HG03354 (cell line): ENCODE measurements at regions not wholly inside any gene's neighbourhood (a gene's known extent, or its start where the extent isn't known, plus 50 kb on each side); places are given as distances from the start of the nearest gene placed in this dataset.
A peak's percentile ranks its signal among the peaks of the same experiment; 100 is the strongest.
"Not testable (repeated sequence)": the region's sequence is repeated elsewhere in the genome, so short reads cannot be mapped to it uniquely, and the experiment has no call there.

Source experiments
- ATAC-seq: cut with Tn5 transposase; IDR thresholded peaks from one replicate; pipeline ENCODE4 v1.9.1; 2021; ENCODE audit warnings: mild to moderate bottlenecking; ENCODE audit not compliant: unreplicated experiment, poor library complexity, severe bottlenecking

DNA sequence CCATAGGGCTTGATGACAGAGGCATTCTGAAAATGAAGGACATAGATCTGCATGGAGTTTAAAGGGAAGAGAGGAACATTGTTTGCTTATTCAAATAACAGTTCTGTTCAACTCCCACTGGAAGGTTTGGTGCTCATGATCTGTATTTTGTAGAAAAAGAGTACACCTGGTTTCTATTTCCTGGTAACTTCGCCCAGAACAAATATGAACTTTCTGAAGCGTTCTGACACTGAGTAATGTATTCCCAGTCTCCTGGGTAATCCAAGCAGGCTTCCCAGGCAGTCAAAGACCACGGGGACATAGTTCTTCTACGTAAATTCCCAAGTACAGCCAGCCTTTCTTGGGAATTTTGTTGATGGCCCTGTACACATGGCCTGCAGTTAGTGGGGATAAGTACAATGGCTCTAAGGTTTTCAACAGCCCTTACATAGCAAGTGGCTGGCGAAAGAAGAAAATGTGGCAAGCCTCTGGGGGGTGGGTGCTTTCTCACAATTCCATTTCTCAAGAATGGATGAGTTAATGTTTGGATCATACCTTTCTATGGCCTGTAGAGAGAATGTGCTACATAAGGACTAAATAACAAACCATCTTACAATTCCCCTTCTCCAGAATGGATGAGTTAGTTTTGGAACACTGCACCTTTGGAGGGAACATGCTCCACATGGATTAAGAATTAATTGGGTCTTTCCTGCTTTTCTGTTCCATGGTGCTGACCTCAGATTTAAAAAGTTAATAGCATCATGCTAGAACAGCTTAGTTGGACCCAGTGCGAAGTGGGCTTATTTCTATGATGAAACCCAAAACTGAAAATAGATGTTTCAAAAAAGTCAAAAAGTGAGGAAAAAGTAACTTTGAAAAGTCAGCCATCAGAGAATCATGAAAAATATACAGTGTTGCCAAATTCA is 52.7 kb downstream of the COL6A6 start:
- no peak for ATAC-seq

DNA sequence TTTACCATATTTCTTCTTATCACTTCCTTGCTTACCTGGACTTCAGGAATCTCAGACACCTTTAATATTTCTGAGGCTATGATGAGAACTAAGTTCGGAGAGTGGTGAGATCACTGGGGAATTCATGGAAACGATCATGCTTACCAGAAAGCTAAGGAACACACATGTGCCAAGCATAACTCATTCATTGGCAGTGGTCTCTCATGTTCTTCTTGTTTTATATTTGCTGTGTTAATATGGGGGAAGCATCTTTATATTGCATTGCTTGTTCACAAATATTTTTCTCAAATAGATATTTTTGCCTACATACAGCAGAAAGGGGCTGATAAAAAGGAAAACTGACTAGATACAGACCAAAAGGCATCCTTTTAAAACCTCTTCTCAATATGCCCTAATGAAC is 55.8 kb downstream of the COL6A6 start:
- ATAC-seq: no peak

DNA sequence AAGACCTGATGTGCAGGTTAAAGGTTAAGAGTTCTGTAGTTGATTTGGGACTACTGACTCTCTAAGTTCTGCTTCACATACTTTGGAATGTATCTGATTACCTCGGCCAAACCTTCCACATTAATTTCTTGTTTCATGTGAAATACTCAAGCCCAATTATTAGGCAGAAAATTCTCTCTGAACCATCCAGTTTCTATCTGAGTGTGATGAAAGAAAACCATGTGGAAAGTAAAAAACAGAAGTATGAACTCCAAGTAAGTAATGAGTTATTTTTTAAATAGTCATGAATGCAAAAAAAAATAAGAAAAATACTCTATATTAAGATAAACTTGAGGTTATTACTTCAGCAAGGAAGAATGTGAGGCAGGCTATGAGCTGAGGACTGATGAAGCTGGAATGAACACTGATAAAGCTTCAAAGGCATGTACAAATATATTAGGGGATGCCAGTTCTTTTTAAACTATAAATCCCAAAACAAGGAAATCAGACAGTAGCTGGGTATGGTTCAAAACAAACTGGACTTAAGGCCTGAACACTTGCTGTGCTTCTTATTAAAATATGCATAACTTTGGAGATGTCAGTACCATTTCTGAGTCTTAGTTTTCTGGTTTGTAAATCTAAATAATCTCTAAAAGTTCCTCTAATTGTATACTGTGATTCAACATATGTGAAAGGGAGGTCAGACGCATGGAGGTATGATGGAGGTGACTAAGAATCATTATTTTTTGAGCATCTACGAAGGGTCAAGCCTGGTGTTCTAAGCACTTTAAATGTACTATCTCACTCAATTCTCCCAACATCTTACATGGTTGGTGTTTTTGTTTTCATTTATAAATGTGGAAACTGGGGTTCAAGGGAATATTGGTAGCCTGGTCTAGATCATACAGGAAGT is 59.6 kb downstream of the COL6A6 start:
- no peak for ATAC-seq

DNA sequence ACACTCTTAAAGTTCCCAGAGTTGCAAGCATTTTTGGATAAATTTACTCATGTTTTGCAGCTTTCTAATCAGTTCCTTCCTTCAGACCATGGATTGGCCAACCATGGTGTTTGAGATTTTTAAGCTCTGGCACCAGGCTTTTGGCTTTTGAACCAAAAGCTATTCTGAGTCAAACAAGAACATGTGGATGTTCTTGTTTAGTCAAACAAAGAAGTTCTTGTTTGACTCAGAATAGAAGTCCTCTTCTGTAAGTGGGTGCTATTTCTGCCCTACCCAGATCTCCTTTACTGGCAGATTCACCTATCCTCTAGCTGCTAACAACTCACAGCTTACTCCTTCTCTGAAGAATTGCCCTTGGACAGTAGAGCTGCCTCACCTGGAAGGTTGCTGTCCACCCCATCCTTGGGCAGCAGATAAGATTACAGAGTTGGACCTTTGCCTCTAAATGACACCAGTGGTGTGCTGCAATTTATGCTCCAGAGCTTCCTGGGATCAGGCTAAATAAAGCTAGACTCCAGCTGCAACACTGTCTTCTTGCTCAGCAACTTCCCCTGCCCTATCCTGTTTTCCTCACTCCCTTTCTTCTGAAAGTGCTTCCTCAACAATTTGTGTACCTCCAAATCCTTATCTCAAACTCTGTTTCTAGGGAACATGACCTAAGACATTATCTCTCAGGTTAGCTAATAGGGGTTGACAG is 65.6 kb downstream of the COL6A6 start:
- ATAC-seq: peak; percentile 62

- ATAC-seq: not testable (repeated sequence)
Observed at GRCh38 chr3:130594749-130595148, 77.8 kb downstream of the COL6A6 start.

GRCh38 chr3:130596484-130596883 is 79.5 kb downstream of the COL6A6 start:
- ATAC-seq: no peak

- no peak for ATAC-seq
Observed at GRCh38 chr3:130601442-130601971, 84.5 kb downstream of the COL6A6 start.

- ATAC-seq: no peak
Observed at GRCh38 chr3:130604806-130605205, 87.8 kb downstream of the COL6A6 start.

- no peak for ATAC-seq
Observed at GRCh38 chr3:130606336-130606735, 89.4 kb downstream of the COL6A6 start.

DNA sequence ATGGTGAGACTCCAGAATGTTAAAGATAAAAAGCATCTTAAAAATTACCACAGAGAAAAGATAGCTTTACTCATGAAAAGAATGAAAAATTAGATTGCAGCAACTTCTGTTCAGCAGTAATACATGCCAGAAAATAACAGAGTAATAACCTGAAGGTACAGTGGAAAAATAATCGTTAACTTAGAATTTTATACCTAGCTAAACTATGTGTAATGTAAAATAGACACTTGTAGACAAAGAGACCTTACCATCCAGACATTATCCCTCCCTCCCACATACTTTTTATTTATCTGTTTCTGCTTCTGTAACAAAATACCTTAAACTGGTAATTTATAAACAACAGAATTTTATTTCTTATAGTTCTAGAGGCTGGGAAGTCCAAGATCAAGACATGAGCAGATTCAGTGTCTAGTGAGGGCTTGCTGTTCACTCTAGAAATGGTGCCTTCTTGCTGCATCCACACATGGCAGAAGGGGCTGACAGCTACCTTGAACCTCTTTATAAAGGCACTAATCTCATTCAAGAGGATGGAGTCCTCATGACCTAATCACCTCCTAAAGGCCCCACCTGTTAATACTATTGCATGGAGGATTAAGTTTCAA is 90.7 kb downstream of the COL6A6 start:
- ATAC-seq: no peak

DNA sequence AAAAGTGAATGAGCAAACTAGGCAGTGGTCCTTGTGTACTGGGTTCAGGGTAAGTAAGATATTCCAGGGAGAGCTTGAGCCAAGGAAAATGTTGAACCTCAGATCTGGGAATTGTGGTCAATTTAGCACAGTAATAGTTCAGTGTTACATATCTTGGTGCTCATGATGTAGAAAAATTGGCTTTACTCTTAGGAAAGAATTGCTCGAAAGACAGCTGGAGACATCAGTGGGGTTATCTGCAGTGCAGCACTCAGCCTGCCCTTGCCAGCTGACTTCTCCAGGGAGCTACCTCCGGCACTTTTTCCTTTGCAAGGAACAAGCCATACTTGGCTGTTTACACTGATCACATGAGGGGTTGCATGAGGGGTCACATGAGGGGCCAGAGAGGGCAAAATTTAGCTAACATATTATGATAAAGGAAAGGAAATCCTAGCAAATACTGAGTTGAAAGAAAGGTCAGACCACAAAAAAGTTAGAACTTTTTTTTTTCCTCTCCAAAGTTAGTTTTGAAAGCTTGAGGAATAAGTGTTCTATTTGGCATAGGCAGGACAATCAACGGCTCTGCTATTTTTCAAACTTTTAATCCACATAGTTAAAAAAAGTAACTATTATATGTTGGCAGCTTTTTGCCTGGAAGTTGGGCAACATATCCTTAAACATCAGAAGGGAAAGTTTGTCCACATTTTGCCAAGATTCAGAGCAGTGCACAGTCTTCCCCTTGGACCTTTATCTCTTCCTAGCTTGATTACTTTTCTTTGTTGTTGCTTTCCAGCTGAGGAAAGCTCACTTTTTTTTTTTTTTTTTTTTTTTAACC is 92.4 kb downstream of the COL6A6 start:
- ATAC-seq: no peak

DNA sequence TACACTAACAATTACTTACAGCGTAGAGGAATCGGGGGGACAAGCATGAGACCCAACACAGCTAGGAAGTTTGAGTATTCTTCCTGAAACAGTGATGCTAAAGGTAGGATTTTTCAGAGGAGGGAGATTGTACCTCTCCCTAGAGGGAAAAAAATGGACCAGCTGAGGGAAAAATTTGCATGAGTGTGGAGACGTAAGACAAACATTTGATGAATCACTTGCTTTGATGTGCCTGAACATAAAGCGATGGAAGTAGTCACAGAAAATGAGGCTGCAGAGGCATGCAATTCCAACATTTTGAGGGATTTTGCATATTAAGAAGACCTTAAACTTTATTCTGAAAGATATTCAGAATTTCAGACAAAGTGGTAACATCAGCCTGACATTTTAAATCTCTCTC is 102.2 kb downstream of the COL6A6 start:
- no peak for ATAC-seq

DNA sequence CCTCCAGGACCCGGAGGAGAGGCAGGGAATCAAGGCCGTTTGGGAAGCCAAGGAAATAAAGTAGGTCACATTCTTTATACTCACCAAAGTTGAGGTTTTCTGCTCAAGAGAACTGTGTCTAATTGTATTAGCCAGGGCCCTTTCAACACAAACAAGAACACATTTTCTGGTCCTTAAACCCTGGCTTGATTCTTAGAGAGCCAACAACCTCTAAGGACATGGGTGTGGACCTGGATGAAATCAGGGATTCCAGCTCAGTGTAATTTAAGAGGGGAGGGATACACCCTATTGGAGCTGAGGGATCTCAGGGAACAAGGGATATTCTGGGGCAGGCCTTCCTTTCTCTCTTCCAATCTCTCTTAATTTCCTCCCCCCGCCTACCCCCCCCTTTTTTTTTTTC is 104.8 kb downstream of the COL6A6 start:
- ATAC-seq: no peak

DNA sequence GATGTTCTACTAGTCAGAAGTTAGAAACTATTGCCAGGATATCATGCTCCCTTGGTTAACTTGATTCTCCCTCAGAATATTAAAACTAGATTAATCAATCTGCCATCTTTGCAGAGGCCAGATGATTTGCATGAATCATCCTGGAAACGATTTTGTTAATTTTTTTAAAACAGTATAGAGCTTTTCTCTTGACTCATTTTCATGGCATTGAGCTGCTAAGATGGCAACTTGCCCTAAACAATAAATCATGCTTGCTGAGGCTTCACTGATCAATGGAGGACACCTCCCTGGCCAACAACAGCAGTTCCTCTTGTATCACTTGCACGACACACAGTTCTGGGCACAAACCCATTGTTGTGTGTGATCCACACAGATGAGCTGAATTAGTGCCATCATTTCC is 109.1 kb downstream of the COL6A6 start:
- no peak for ATAC-seq

GRCh38 chr3:130627143-130627855 is 110.3 kb downstream of the COL6A6 start:
- ATAC-seq: no peak

DNA sequence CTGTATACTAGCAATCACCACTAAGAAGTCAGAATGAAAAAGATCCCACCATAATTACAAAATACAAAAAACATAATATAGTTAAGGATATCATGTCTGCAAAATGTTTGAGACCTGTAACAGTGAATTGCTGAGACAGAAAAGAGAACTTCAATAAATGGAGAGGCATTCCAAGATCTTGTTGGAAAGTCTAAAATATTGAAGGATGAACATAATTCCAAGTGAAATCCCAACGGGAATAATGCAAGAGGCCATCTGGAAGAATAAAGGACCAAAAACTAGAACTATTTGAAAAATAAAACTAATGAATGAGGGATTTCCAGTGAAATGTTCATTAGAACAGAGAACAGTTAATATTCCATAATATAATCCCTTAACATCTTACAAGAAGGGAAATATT is 110.9 kb downstream of the COL6A6 start:
- no peak for ATAC-seq
